Stomach (tissue), 8 donors: ENCODE measurements at regions not wholly inside any gene's neighbourhood (a gene's known extent, or its start where the extent isn't known, plus 50 kb on each side); places are given as distances from the start of the nearest gene placed in this dataset.

Experiments
- DNase-seq, 2 donors: peaks; one replicate each; pipeline versions ENCODE4 v3.0.0 to v3.0.0-alpha.2; 2013 to 2019
- H3K27ac ChIP-seq, 5 donors: fragments of 200-600 bp in 4 of 5; sonication (generic) in 4 of 5; one replicate each; pipeline ENCODE4 v1.5.1; 2013 to 2019; ENCODE audit warnings: mild to moderate bottlenecking in 1 of 5, moderate library complexity in 1 of 5
- H3K27me3 ChIP-seq, 3 donors: fragments of 200-600 bp; sonication (generic); one replicate each; pipeline ENCODE4 v1.5.1; 2017 to 2019; ENCODE audit warnings: mixed run types in 1 of 3
- H3K36me3 ChIP-seq, 4 donors: fragments of 200-600 bp; sonication (generic); 1 replicate in 3 of 4; 2 replicates in 1 of 4; pipeline ENCODE4 v1.5.1; 2016 to 2019
- H3K4me1 ChIP-seq, 4 donors: fragments of 200-600 bp; sonication (generic); one replicate each; pipeline ENCODE4 v1.5.1; 2016 to 2019
- H3K4me3 ChIP-seq, 4 donors: fragments of 200-600 bp; sonication (generic) in 3 of 4; one replicate each; pipeline ENCODE4 v1.5.1; 2016 to 2019; ENCODE audit warnings: mild to moderate bottlenecking in 1 of 4
- H3K9me3 ChIP-seq, 4 donors: fragments of 200-600 bp; sonication (generic); one replicate each; pipeline ENCODE4 v1.5.1; 2016 to 2019
- CTCF ChIP-seq, 7 experiments: fragments of 450-650 bp in 4 of 7; fragments of 200-600 bp in 3 of 7; sonication (generic) in 3 of 7; IDR thresholded peaks; one replicate each; pipeline ENCODE4 v1.5.1; 2016 to 2019; ENCODE audit warnings: antibody characterized with exemption in 7 of 7, control low read depth in 2 of 7, mild to moderate bottlenecking in 1 of 7
- EP300 ChIP-seq: sonication (generic); formaldehyde crosslinking; IDR thresholded peaks from one replicate; pipeline ENCODE4 v1.6.1; 2017; ENCODE audit warnings: antibody characterized with exemption
- POLR2A ChIP-seq, 4 donors: fragments of 450-650 bp; IDR thresholded peaks; one replicate each; pipeline ENCODE4 v1.6.1; 2016; ENCODE audit warnings: antibody characterized with exemption in 4 of 4, control low read depth in 2 of 4, mild to moderate bottlenecking in 1 of 4, moderate library complexity in 1 of 4
- POLR2AphosphoS5 ChIP-seq, 3 donors: sonication (generic); formaldehyde crosslinking; IDR thresholded peaks; one replicate each; pipeline ENCODE4 v1.6.1; 2016; ENCODE audit warnings: antibody characterized with exemption in 3 of 3
- WGBS, 5 donors: extraction: QIAGEN DNeasy Blood & Tissue Kit in 3 of 5; methylation state at CpG; one replicate each; pipeline versions ENCODE4 v1.1.5 to v1.1.7; 2013 to 2018; 5-methylcytosine and 5-hydroxymethylcytosine counted together
- intact Hi-C: fragments of 100-400 bp; cut with DNase I; formaldehyde crosslinking; loops from one replicate; pipeline ENCODE4 v1.15.1; 2023; ENCODE audit warnings: low total_unique reads
- donor health status: healthy with polysubstance abuse.
- donor health status: Bipolar disorder and iron deficiency.
- donor health status: healthy.

- Histone ChIP-seq H3K9me3 (no peaks in the 10 kb centered on the region), H3K4me3 (no peak overlapping the region), H3K27me3 (no peaks in the 10 kb centered on the region), H3K27ac (no peak overlapping the region), H3K4me1 (peaks cover 0 to 11% (median 0%) of the 10 kb centered on the region in 4 donors), H3K36me3 (no peaks in the 10 kb centered on the region)
- TF ChIP-seq EP300 (no peak), CTCF (IDR thresholded peaks at IDR 0.05) (no peak), POLR2AphosphoS5 (IDR thresholded peaks at IDR 0.05) (no peak)
- WGBS, 5 donors = 80 to 88% (median 83%) methylated on average over 3 of the region's 3 CpGs
- intact Hi-C loops = no loop called here
- DNase-seq = no peak
Measured at GRCh38 chr7:25642849-25643248, 414.6 kb upstream of the NPVF start.

GRCh38 chr7:25643286-25643685 lies 415.0 kb upstream of the NPVF start:
- Histone ChIP-seq H3K27ac (no peak overlapping the region), H3K4me1 (peaks cover 0 to 7% (median 0%) of the 10 kb centered on the region in 4 donors), H3K36me3 (no peaks in the 10 kb centered on the region), H3K9me3 (no peaks in the 10 kb centered on the region), H3K27me3 (no peaks in the 10 kb centered on the region), H3K4me3 (no peak overlapping the region)
- no peak for DNase-seq
- WGBS, 5 donors = 80 to 91% (median 90%) methylated on average over 5 of the region's 5 CpGs
- TF ChIP-seq POLR2A (IDR thresholded peaks at IDR 0.05) (no peak), POLR2AphosphoS5 (IDR thresholded peaks at IDR 0.05) (no peak), EP300 (no peak), CTCF (IDR thresholded peaks at IDR 0.05) (no peak)
- intact Hi-C loops = no loop called here

GRCh38 chr7:25643770-25644394 lies 415.6 kb upstream of the NPVF start:
- intact Hi-C loops = no loop called here
- WGBS, 5 donors = 85 to 90% (median 87%) methylated on average over 7 of the region's 7 CpGs

GRCh38 chr7:25646726-25647413 lies 418.6 kb upstream of the NPVF start:
- 76 to 88% (median 80%) methylated on average over 6 of the region's 6 CpGs for WGBS, 5 donors
- no peak for DNase-seq
- H3K9me3 ChIP-seq = no peaks in the 10 kb centered on the region
- no peaks in the 10 kb centered on the region for H3K27me3 ChIP-seq
- intact Hi-C loops = no loop called here
- no peaks in the 10 kb centered on the region for H3K4me1 ChIP-seq
- no peak overlapping the region for H3K4me3 ChIP-seq
- H3K36me3 ChIP-seq = no peaks in the 10 kb centered on the region
- H3K27ac ChIP-seq = no peak overlapping the region
- no peak for TF ChIP-seq EP300
- TF ChIP-seq POLR2A (IDR thresholded peaks at IDR 0.05) = no peak
- no peak for TF ChIP-seq CTCF (IDR thresholded peaks at IDR 0.05)
- TF ChIP-seq POLR2AphosphoS5 (IDR thresholded peaks at IDR 0.05) = no peak

More at GRCh38 chr7:25643770-25644394, 415.6 kb upstream of the NPVF start:
- H3K27me3 ChIP-seq = no peaks in the 10 kb centered on the region
- no peak overlapping the region for H3K4me3 ChIP-seq
- H3K4me1 ChIP-seq = peaks cover 0 to 1% (median 0%) of the 10 kb centered on the region in 4 donors
- no peaks in the 10 kb centered on the region for H3K9me3 ChIP-seq
- no peaks in the 10 kb centered on the region for H3K36me3 ChIP-seq
- DNase-seq = no peak
- TF ChIP-seq POLR2A (IDR thresholded peaks at IDR 0.05) (no peak), EP300 (no peak)
- H3K27ac ChIP-seq = no peak overlapping the region

- H3K36me3 ChIP-seq = no peaks in the 10 kb centered on the region
- H3K9me3 ChIP-seq = no peaks in the 10 kb centered on the region
- H3K4me3 ChIP-seq = no peak overlapping the region
- H3K4me1 ChIP-seq = no peaks in the 10 kb centered on the region
- no peak for TF ChIP-seq POLR2A (IDR thresholded peaks at IDR 0.05)
- no peak for TF ChIP-seq EP300
- TF ChIP-seq CTCF (IDR thresholded peaks at IDR 0.05) = no peak
- no peak for TF ChIP-seq POLR2AphosphoS5 (IDR thresholded peaks at IDR 0.05)
- no peak overlapping the region for H3K27ac ChIP-seq
- 40 to 97% (median 83%) methylated on average over 2 of the region's 2 CpGs for WGBS, 5 donors
- intact Hi-C loops = no loop called here
- H3K27me3 ChIP-seq = no peaks in the 10 kb centered on the region
- no peak for DNase-seq
Measured at GRCh38 chr7:25647872-25648271, 419.6 kb upstream of the NPVF start.
